Lower leg skin (tissue), 4 donors: ENCODE measurements at regions not wholly inside any gene's neighbourhood (a gene's known extent, or its start where the extent isn't known, plus 50 kb on each side); places are given as distances from the start of the nearest gene placed in this dataset.

Experiments used
- DNase-seq, 2 donors: peaks; one replicate each; pipeline ENCODE4 v3.0.0-alpha.2; 2019; ENCODE audit warnings: low spot score in 2 of 2
- H3K4me3 ChIP-seq: fragments of 200-600 bp; sonication (generic); 2 replicates; pipeline ENCODE4 v1.5.1; 2017; ENCODE audit warnings: mild to moderate bottlenecking, low read depth; ENCODE audit not compliant: poor library complexity, severe bottlenecking
- CTCF ChIP-seq, 3 donors: fragments of 450-650 bp; IDR thresholded peaks; one replicate each; pipeline ENCODE4 v1.5.1; 2016; ENCODE audit warnings: antibody characterized with exemption in 3 of 3, mild to moderate bottlenecking in 3 of 3, moderate library complexity in 2 of 3
- POLR2A ChIP-seq, 2 donors: fragments of 450-650 bp; IDR thresholded peaks; one replicate each; pipeline ENCODE4 v1.6.1; 2016 to 2017; ENCODE audit warnings: antibody characterized with exemption in 2 of 2, mild to moderate bottlenecking in 1 of 2, moderate library complexity in 1 of 2
- WGBS, 2 donors: methylation state at CpG; one replicate each; pipeline ENCODE4 v1.1.5; 2018; 5-methylcytosine and 5-hydroxymethylcytosine counted together
- intact Hi-C: fragments of 100-400 bp; cut with DNase I; formaldehyde crosslinking; loops from one replicate; pipeline ENCODE4 v1.15.0; 2023; ENCODE audit warnings: low total_unique reads

- no peak overlapping the region for H3K4me3 ChIP-seq
- 79 to 90% methylated on average over 5 of the region's 5 CpGs for WGBS, 2 donors
- TF ChIP-seq POLR2A (IDR thresholded peaks at IDR 0.05) (no peak), CTCF (IDR thresholded peaks at IDR 0.05) (no peak)
- peak in 1 of 2 donors; percentile 69 for DNase-seq
- intact Hi-C loops, result no loop called here
Measured at GRCh38 chr2:113829761-113830160, 60.1 kb upstream of the ACTR3 start.

DNA sequence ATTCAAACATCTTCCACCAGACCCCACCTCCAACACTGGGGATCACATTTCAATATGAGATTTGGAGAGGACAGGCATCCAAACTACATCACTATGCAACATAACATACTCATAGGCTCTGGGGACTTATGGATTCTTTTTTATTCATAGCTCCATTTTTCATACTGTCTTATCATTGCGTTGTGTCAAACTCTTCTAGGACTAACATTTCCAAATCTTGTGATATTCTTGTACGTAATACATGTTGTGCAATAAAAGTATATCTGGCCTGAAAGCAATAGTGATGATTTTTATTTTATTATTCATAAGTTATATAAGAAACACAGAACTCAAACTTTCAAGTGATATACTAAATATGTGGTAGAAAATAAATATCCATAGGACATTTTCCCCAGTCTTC, 60.6 kb upstream of the ACTR3 start:
- no peak overlapping the region for H3K4me3 ChIP-seq
- intact Hi-C loops, result no loop called here
- WGBS, 2 donors, result 66 to 93% methylated on average over 2 of the region's 2 CpGs
- no peak for TF ChIP-seq POLR2A (IDR thresholded peaks at IDR 0.05)
- no peak for TF ChIP-seq CTCF (IDR thresholded peaks at IDR 0.05)
- DNase-seq, result no peak

DNA sequence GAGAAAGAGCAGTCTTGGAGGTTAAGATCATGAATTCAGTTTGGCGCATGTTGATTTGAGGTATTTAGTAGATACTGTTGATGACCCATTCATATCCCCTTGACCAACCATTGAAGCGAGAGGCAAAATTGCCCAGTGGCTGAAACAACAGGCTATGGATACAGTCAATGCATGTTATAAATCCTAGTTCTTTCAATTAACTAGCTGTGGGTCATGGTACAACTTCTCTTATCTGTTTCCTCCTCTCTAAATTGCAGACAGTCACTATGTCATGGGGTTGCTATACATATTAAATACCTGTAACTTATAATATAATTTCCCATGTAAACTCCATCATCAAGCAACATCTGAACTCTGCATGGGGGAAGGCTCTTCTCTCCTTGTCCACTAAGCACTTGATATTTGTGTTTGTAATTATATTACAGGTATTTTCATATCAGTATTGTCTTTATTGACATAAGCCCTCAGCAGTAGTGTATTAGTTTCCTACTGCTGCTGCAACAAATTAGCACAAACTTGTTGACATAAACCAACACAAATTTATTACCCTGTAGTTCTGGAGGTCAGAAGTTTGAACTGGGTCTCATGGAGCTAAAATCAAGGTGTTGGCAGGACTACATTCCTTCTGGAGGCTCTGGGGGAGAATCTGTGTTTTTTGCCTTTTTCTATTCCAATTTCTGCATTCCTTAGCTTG, 61.7 kb upstream of the ACTR3 start:
- intact Hi-C loops, result no loop called here
- no peak for DNase-seq
- 96 to 98% methylated on average over 2 of the region's 2 CpGs for WGBS, 2 donors
- no peak overlapping the region for H3K4me3 ChIP-seq
- no peak for TF ChIP-seq POLR2A (IDR thresholded peaks at IDR 0.05)
- no peak for TF ChIP-seq CTCF (IDR thresholded peaks at IDR 0.05)

GRCh38 chr2:113827426-113827825, 62.5 kb upstream of the ACTR3 start:
- DNase-seq, result no peak
- TF ChIP-seq CTCF (IDR thresholded peaks at IDR 0.05) (no peak), POLR2A (IDR thresholded peaks at IDR 0.05) (no peak)
- WGBS, 2 donors, result 88 to 91% methylated on average over 2 of the region's 2 CpGs
- intact Hi-C loops, result no loop called here
- H3K4me3 ChIP-seq, result no peak overlapping the region

GRCh38 chr2:113826346-113827285, 63.3 kb upstream of the ACTR3 start:
- 58% methylated on average over 4 of the region's 4 CpGs for WGBS, 2 donors
- no peak for DNase-seq
- TF ChIP-seq POLR2A (IDR thresholded peaks at IDR 0.05) (no peak), CTCF (IDR thresholded peaks at IDR 0.05) (no peak)
- no peak overlapping the region for H3K4me3 ChIP-seq
- intact Hi-C loops, result no loop called here
